AG09319 (cell line): ENCODE measurements at regions not wholly inside any gene's neighbourhood (a gene's known extent, or its start where the extent isn't known, plus 50 kb on each side); places are given as distances from the start of the nearest gene placed in this dataset.
"Not testable (repeated sequence)": the region's sequence is repeated elsewhere in the genome, so short reads cannot be mapped to it uniquely, and the experiment has no call there.

Experiments
- DNase-seq: peaks from one replicate; pipeline ENCODE4 v3.0.0-alpha.2; 2010; ENCODE audit warnings: low read depth; ENCODE audit errors: extremely low read depth
- CTCF ChIP-seq: IDR thresholded peaks from 2 replicates; pipeline ENCODE4 v1.5.1; 2011; ENCODE audit warnings: low read depth, mild to moderate bottlenecking, inconsistent platforms, low read length, moderate library complexity

DNA sequence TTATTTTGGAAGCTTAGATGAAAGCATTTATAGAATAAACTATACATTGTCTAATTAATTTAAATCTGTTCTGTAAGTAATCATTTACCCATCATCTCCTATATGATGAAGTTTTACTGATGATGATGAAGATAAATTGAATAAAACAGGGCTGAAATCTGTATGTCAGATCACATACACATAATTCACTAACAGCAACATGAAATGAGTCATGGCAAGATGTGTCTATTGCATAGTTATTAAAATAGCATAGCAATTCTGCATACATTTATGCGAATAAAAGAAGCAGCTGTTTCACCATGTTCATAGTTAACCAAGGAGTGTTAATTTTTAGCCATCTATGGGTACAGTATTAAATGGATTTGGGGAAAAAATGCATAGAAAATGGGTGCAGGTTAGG, 424.9 kb downstream of the LIG4 start:
- TF ChIP-seq CTCF = no peak
- DNase-seq = no peak

DNA sequence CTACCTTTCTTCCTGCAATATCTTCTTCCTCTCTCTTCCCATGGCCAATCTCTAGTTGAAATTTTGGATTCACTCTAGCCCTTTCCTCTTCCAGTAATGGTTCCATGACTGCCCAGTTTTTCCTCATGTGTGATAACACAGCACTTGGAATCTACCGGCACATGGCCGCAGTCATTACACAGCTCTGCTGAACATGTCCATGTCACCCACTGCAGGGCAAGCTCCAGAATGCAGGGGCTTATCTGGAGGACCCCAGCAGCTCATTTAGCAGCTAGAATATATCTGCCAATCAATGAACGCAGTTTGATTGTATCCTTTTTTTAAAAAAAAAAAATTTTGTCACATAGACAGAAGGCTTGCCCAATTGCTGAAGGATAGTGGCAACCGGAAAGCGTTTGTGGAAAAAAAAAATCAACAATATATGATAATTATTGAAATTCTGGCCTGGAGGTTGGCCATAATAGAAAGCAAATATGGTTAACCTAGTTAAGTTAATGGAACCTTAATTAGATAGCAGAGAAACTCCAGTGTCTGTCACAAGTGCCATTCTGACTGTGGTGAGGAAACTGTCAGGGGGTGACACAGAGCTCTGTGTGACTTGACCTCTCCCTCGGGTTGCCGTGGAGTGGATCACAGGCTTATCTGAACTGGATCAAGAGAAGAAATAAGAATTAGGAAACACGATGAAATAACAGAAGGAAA, 426.7 kb downstream of the LIG4 start:
- TF ChIP-seq CTCF = no peak

GRCh38 chr13:107782646-107783045, 432.7 kb downstream of the LIG4 start:
- DNase-seq = not testable (repeated sequence)

More for the DNA sequence above, 426.7 kb downstream of the LIG4 start:
- DNase-seq = no peak

DNA sequence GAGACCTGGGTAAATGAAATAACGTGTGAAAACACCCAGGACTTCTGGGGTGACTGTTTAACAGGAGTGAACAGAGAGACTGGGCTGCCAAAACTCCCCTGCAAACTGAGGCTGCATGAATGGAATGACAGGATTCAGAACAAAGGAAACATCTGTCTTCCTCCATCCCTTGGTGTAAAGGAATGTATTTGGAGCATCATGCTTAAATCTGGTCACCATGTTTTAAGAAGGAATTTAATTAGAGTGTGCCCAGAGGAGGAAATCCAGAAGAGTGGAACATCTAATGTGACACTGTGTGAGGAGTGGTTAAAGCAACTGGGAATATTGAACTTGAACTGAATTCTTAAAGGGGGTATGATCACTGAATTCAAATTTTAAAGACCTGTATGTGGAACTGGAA, 437.2 kb downstream of the LIG4 start:
- no peak for DNase-seq
- TF ChIP-seq CTCF = no peak

DNA sequence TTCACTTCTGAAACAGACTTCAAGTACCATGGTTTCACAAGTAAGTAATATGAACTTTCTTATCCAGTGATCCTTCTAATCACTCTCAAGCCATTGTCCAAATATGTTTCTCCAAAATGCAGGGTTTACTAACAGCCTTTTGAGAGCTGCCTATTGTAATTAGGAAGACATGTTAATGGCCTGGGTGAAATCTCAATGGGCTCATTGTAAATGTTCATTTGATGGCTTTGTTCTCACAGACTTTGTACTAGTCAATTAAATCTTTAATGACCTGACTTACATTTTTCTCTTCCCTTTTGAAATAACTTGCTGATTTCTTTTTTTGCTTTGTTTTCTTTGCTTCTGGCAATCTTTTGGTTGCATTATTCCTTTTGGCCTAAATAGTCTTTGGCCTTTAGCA, 444.8 kb downstream of the LIG4 start:
- no peak for TF ChIP-seq CTCF
- no peak for DNase-seq

DNA sequence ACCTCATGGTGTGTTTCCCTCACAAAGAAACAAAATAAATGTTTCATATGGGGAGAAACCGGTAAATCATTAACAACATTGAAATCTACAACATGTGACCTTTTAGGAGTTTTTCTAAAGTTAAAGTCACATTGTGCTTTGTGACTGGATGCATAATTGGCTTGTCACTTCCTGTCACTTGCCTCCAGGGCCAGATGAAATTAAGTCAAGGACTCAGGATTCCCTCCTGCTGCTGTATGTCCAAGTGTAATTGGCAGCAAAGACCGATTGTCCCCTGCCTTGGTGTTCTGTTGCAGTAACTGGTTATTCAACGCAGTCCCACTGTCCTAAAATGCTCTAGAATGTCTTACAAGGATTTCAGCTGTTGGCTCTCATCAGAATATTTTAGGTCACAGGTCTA, 448.2 kb downstream of the LIG4 start:
- no peak for DNase-seq

GRCh38 chr13:107765724-107766401, 449.5 kb downstream of the LIG4 start:
- no peak for TF ChIP-seq CTCF
- DNase-seq = no peak

More for the DNA sequence above, 448.2 kb downstream of the LIG4 start:
- no peak for TF ChIP-seq CTCF
